Right atrium auricular region (tissue), 2 donors: ENCODE measurements at regions not wholly inside any gene's neighbourhood (a gene's known extent, or its start where the extent isn't known, plus 50 kb on each side); places are given as distances from the start of the nearest gene placed in this dataset.

Experiments used
- DNase-seq: peaks from one replicate; pipeline ENCODE4 v3.0.0-alpha.2; 2019; ENCODE audit warnings: low spot score
- H3K27ac ChIP-seq, 2 donors: fragments of 200-600 bp; sonication (generic); 1 replicate in 1 of 2; 2 replicates in 1 of 2; pipeline ENCODE4 v1.5.1; 2016 to 2019
- H3K27me3 ChIP-seq, 2 donors: fragments of 200-600 bp; sonication (generic); one replicate each; pipeline versions ENCODE4 v1.5.1 to v1.6.0; 2017 to 2019
- H3K36me3 ChIP-seq: fragments of 200-600 bp; sonication (generic); one replicate; pipeline ENCODE4 v1.5.1; 2016
- H3K4me1 ChIP-seq, 2 donors: fragments of 200-600 bp; sonication (generic); one replicate each; pipeline versions ENCODE4 v1.5.1 to v1.6.0; 2017 to 2019
- H3K4me3 ChIP-seq, 2 donors: fragments of 200-600 bp; sonication (generic); 1 replicate in 1 of 2; 2 replicates in 1 of 2; pipeline ENCODE4 v1.5.1; 2017 to 2019; ENCODE audit warnings: mild to moderate bottlenecking in 1 of 2, moderate library complexity in 1 of 2
- H3K9me3 ChIP-seq, 2 donors: fragments of 200-600 bp; sonication (generic); one replicate each; pipeline ENCODE4 v1.5.1; 2019
- TF ChIP-seq, protein P1 (sequence below), 2 donors: fragments of 200-600 bp; sonication (generic); IDR thresholded peaks; one replicate each; pipeline ENCODE4 v1.5.1; 2019; ENCODE audit warnings: antibody characterized with exemption in 2 of 2

DNA sequence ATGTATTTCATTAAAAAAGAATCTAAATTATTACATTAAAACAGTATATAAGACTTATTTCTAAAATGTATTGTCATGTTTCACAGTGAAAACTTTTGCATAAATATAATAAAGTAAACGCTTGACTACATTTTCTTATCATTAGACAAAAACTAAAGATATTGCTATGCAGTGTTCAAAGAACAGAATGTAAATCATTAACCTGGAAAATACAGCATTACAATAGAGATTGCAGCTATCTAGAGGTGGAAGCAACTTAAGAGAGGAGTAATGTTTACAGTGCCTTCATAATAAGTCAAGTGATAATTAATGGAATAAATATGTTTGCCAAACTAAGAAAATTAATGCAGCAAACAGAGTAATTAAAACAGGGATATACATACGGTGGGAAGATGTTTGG, 940.9 kb downstream of the FSTL5 start:
- TF ChIP-seq, protein P1, sequence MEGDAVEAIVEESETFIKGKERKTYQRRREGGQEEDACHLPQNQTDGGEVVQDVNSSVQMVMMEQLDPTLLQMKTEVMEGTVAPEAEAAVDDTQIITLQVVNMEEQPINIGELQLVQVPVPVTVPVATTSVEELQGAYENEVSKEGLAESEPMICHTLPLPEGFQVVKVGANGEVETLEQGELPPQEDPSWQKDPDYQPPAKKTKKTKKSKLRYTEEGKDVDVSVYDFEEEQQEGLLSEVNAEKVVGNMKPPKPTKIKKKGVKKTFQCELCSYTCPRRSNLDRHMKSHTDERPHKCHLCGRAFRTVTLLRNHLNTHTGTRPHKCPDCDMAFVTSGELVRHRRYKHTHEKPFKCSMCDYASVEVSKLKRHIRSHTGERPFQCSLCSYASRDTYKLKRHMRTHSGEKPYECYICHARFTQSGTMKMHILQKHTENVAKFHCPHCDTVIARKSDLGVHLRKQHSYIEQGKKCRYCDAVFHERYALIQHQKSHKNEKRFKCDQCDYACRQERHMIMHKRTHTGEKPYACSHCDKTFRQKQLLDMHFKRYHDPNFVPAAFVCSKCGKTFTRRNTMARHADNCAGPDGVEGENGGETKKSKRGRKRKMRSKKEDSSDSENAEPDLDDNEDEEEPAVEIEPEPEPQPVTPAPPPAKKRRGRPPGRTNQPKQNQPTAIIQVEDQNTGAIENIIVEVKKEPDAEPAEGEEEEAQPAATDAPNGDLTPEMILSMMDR (IDR thresholded peaks at IDR 0.05), result no peak
- DNase-seq, result no peak
- H3K4me1 ChIP-seq, result no peaks in the 10 kb centered on the region
- H3K4me3 ChIP-seq, result no peak overlapping the region
- H3K36me3 ChIP-seq, result no peaks in the 10 kb centered on the region
- no peak overlapping the region for H3K27ac ChIP-seq
- H3K27me3 ChIP-seq, result no peaks in the 10 kb centered on the region
- no peaks in the 10 kb centered on the region for H3K9me3 ChIP-seq

- Histone ChIP-seq H3K4me1 (no peaks in the 10 kb centered on the region), H3K4me3 (no peak overlapping the region), H3K36me3 (no peaks in the 10 kb centered on the region), H3K27ac (no peak overlapping the region), H3K27me3 (no peaks in the 10 kb centered on the region), H3K9me3 (peaks cover 0 to 9% of the 10 kb centered on the region in 2 donors)
- DNase-seq, result no peak
- TF ChIP-seq, protein P1 (IDR thresholded peaks at IDR 0.05), result no peak
These were observed 955.2 kb downstream of the FSTL5 start for GRCh38 chr4:161208564-161208963.

- Histone ChIP-seq H3K36me3 (no peaks in the 10 kb centered on the region), H3K27ac (no peak overlapping the region), H3K4me3 (no peak overlapping the region), H3K9me3 (peaks cover 0 to 9% of the 10 kb centered on the region in 2 donors), H3K27me3 (no peaks in the 10 kb centered on the region), H3K4me1 (no peaks in the 10 kb centered on the region)
- no peak for DNase-seq
- TF ChIP-seq, protein P1 (IDR thresholded peaks at IDR 0.05), result no peak
These were observed 957.2 kb downstream of the FSTL5 start for GRCh38 chr4:161206528-161207080.

GRCh38 chr4:161203865-161204264, 959.9 kb downstream of the FSTL5 start:
- Histone ChIP-seq H3K4me3 (no peak overlapping the region), H3K36me3 (no peaks in the 10 kb centered on the region), H3K9me3 (no peaks in the 10 kb centered on the region), H3K27ac (no peak overlapping the region), H3K4me1 (no peaks in the 10 kb centered on the region), H3K27me3 (no peaks in the 10 kb centered on the region)
- DNase-seq, result no peak
- TF ChIP-seq, protein P1 (IDR thresholded peaks at IDR 0.05), result no peak

GRCh38 chr4:161197912-161198311, 965.9 kb downstream of the FSTL5 start:
- DNase-seq, result no peak
- no peaks in the 10 kb centered on the region for H3K36me3 ChIP-seq
- H3K27me3 ChIP-seq, result no peaks in the 10 kb centered on the region
- TF ChIP-seq, protein P1 (IDR thresholded peaks at IDR 0.05), result no peak
- no peaks in the 10 kb centered on the region for H3K4me1 ChIP-seq
- no peak overlapping the region for H3K4me3 ChIP-seq
- H3K27ac ChIP-seq, result no peak overlapping the region
- H3K9me3 ChIP-seq, result no peaks in the 10 kb centered on the region

DNA sequence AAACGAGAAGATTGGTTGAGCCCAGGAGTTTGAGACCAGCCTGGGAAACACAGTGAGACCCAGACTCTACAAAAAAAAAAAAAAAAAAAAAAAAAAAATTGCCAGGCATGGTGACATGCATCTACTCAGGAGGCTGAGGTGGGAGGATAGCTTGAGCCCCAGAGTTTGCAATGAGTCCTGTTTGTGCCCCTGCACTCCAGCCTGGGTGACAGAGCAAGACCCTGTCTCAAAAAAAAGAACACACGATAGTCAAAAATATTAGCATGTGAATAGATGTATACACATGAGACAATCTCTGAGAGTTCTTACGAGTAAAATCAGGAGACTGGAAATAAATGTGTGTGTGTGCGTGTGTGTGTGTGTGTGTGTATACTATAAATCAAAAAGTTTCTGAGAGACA, 966.3 kb downstream of the FSTL5 start:
- TF ChIP-seq, protein P1 (IDR thresholded peaks at IDR 0.05), result no peak
- no peak for DNase-seq
- H3K27me3 ChIP-seq, result no peaks in the 10 kb centered on the region

More for the DNA sequence above, 966.3 kb downstream of the FSTL5 start:
- Histone ChIP-seq H3K27ac (no peak overlapping the region), H3K36me3 (no peaks in the 10 kb centered on the region), H3K4me3 (no peak overlapping the region), H3K4me1 (no peaks in the 10 kb centered on the region), H3K9me3 (no peaks in the 10 kb centered on the region)
